GM12872 (cell line): ENCODE measurements at regions not wholly inside any gene's neighbourhood (a gene's known extent, or its start where the extent isn't known, plus 50 kb on each side); places are given as distances from the start of the nearest gene placed in this dataset.

Experiments used
- CTCF ChIP-seq: IDR thresholded peaks from 3 replicates; pipeline ENCODE4 v1.5.1; 2011; ENCODE audit warnings: low read depth, mild to moderate bottlenecking, low read length, moderate library complexity; ENCODE audit not compliant: insufficient read depth

- no peak for TF ChIP-seq CTCF
These were observed 100.2 kb upstream of the TBCA start for GRCh38 chr5:77876316-77876715.

GRCh38 chr5:77874691-77875090, 98.6 kb upstream of the TBCA start:
- no peak for TF ChIP-seq CTCF

- TF ChIP-seq CTCF, result no peak
These were observed 97.1 kb upstream of the TBCA start for GRCh38 chr5:77873239-77873638.

- TF ChIP-seq CTCF, result no peak
These were observed 95.8 kb upstream of the TBCA start for GRCh38 chr5:77871946-77872345.

- no peak for TF ChIP-seq CTCF
These were observed 94.9 kb upstream of the TBCA start for GRCh38 chr5:77871016-77871415.

GRCh38 chr5:77869116-77869798, 93.1 kb upstream of the TBCA start:
- TF ChIP-seq CTCF, result no peak

GRCh38 chr5:77867914-77868313, 91.8 kb upstream of the TBCA start:
- TF ChIP-seq CTCF, result no peak
